ENCODE measurements at regions not wholly inside any gene's neighbourhood (a gene's known extent, or its start where the extent isn't known, plus 50 kb on each side); places are given as distances from the start of the nearest gene placed in this dataset.

DNA sequence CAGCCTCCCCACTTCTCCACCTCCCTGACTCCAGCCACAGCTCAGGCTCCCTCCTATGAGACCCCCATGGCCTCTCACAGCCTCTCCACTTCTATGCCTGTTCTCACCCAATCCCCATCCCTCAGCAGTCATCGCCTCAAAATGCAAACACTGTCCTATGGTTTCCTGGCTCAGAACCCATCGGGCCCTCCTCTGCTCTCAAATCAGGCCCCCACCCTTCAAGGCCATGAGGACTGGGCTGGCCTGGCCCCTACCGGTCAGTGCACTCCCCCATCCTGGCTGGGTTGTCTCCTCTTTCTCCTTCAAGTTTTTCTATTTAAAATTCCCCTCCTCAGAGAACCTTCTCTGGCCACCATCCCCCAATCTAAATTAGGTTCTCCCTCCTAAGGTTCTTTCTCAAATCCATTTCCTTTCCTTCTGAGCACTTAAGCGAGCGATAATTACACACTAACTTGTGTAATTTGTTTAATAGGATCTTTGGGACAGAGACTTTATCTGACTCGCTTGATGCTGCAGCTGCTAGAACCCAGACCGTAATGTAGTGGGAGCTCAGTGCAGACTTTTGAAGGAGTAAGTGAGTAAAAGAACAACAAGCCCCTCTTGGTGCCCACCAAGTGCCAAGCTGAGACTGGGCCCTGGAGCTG is 347.2 kb downstream of the MATN1 start (continued):
- TF ChIP-seq CHD4 (IDR thresholded peaks at IDR 0.05) (no peak), ATF7 (IDR thresholded peaks at IDR 0.05; ENCODE audit: low read depth) (no peak)

DNA sequence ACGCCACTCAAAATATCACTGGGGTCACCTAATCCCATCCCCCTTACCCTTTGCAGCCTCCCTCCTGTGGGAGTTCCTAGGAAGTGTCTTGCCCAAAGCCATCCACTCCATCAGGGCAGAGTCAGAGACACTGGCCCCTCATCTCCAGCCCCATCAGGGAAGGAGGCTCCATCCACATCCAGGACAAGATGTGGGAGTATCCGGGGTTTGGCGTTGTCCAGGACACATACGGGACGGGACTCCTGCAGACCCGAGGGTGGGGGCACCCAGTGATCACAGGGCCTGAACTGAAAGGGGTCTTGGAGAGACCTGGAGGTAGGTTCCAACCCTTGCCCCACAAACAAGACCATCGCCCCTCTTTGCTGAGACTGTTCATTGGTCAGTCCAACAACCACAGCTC is 348.2 kb downstream of the MATN1 start:
- no TSS peak for BruUV-seq (replicated peaks)
- in situ Hi-C loops (cut with MboI) = no loop called here

DNA sequence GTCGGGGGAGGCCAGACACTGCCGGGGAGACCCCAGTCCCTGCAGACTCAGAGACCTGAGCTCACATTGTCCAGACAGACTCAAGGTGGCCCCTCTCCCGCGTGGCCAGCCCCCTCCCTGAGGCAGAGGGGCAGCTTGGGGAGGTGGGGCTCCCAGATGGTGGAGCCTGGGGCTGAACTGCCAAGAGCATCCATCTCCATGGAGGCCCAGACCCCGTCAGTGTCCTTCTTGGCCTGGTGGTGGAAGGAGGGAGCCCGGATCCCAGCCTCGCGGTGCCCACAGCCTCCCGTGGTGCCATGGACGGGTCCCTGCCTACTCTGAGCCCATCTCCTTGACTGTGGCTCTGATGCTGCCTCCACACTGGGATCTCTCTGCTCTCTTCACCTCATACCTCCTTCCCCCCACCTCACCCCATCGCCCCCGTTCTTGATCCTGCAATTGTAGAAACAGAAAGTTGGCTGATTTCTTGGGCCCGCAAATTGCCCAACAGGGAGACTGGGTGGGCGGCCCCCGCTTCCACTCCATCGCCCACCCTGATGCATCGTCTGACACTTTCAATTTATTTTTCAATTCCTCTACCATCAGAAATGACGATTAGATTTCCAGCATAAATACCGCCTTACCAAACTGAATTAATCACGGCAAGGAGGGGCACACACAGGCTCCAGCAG is 348.9 kb downstream of the MATN1 start:
- ChIA-PET CTCF (no interaction called here), RAD21 (ENCODE audit: unreplicated experiment) (no interaction called here), POLR2A (no interaction called here), SMC1A (ENCODE audit: uncharacterized antibody, unreplicated experiment) (no interaction called here)
- WGBS (ENCODE audit: insufficient coverage, insufficient replicate concordance, low lambda C conversion rate, missing lambda C conversion rate) = 25% methylated on average over 18 of the region's 20 CpGs
- H4K20me1 ChIP-seq (ENCODE audit: control insufficient read depth, insufficient read depth) = no peaks in the 10 kb centered on the region
- intact Hi-C loops (cut with micrococcal nuclease; ENCODE audit: unreplicated experiment) (no loop called here), in situ Hi-C loops (cut with MboI) (loop anchor here (5.0 kb wide), 1 partner anchor 922 kb away; no protein-coding TSS in a partner anchor)
- H3K27me3 ChIP-seq (replicated peaks in 1 of 2; ENCODE audit: control insufficient read depth in 2 of 2, insufficient read depth in 2 of 2, low read length in 1 of 2) = peaks cover 0 to 4% of the 10 kb centered on the region in 2 experiments; a peak in 1 of 4 replicates
- no peaks in the 10 kb centered on the region for H3K4me1 ChIP-seq (ENCODE audit: control insufficient read depth, insufficient read depth, low read length)
- H3K36me3 ChIP-seq (ENCODE audit: control insufficient read depth in 2 of 2, insufficient read depth in 2 of 2, low read length in 1 of 2) = no peaks in the 10 kb centered on the region
- TF ChIP-seq, protein P1, sequence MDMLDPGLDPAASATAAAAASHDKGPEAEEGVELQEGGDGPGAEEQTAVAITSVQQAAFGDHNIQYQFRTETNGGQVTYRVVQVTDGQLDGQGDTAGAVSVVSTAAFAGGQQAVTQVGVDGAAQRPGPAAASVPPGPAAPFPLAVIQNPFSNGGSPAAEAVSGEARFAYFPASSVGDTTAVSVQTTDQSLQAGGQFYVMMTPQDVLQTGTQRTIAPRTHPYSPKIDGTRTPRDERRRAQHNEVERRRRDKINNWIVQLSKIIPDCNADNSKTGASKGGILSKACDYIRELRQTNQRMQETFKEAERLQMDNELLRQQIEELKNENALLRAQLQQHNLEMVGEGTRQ (IDR thresholded peaks at IDR 0.05; ENCODE audit: borderline replicate concordance, low read depth, low read length) = no peak
- TF ChIP-seq KAT2A (conservative IDR thresholded peaks at IDR 0.05; ENCODE audit: control insufficient read depth, low read depth, low read length) = no peak
- TF ChIP-seq HCFC1 (IDR thresholded peaks at IDR 0.05; ENCODE audit: low read length) = no peak
- TF ChIP-seq, protein P2, sequence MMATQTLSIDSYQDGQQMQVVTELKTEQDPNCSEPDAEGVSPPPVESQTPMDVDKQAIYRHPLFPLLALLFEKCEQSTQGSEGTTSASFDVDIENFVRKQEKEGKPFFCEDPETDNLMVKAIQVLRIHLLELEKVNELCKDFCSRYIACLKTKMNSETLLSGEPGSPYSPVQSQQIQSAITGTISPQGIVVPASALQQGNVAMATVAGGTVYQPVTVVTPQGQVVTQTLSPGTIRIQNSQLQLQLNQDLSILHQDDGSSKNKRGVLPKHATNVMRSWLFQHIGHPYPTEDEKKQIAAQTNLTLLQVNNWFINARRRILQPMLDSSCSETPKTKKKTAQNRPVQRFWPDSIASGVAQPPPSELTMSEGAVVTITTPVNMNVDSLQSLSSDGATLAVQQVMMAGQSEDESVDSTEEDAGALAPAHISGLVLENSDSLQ (IDR thresholded peaks at IDR 0.05) = no peak
- TF ChIP-seq, protein P3, sequence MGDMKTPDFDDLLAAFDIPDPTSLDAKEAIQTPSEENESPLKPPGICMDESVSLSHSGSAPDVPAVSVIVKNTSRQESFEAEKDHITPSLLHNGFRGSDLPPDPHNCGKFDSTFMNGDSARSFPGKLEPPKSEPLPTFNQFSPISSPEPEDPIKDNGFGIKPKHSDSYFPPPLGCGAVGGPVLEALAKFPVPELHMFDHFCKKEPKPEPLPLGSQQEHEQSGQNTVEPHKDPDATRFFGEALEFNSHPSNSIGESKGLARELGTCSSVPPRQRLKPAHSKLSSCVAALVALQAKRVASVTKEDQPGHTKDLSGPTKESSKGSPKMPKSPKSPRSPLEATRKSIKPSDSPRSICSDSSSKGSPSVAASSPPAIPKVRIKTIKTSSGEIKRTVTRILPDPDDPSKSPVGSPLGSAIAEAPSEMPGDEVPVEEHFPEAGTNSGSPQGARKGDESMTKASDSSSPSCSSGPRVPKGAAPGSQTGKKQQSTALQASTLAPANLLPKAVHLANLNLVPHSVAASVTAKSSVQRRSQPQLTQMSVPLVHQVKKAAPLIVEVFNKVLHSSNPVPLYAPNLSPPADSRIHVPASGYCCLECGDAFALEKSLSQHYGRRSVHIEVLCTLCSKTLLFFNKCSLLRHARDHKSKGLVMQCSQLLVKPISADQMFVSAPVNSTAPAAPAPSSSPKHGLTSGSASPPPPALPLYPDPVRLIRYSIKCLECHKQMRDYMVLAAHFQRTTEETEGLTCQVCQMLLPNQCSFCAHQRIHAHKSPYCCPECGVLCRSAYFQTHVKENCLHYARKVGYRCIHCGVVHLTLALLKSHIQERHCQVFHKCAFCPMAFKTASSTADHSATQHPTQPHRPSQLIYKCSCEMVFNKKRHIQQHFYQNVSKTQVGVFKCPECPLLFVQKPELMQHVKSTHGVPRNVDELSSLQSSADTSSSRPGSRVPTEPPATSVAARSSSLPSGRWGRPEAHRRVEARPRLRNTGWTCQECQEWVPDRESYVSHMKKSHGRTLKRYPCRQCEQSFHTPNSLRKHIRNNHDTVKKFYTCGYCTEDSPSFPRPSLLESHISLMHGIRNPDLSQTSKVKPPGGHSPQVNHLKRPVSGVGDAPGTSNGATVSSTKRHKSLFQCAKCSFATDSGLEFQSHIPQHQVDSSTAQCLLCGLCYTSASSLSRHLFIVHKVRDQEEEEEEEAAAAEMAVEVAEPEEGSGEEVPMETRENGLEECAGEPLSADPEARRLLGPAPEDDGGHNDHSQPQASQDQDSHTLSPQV (IDR thresholded peaks at IDR 0.05) = no peak
- TF ChIP-seq SMARCA5 (IDR thresholded peaks at IDR 0.05) = no peak
- no peak for DNase-seq (ENCODE audit: low read depth, low spot score)
- BruUV-seq (replicated peaks) = no TSS peak
- no peak overlapping the region for H3K9ac ChIP-seq (ENCODE audit: control insufficient read depth, insufficient read depth, low read length)
- H3K4me3 ChIP-seq = no peak overlapping the region
- no peak overlapping the region for H3K27ac ChIP-seq (ENCODE audit: control insufficient read depth, insufficient read depth)
- no peak for FAIRE-seq
- ATAC-seq = no peak
- no peak overlapping the region for H3K4me2 ChIP-seq (ENCODE audit: control insufficient read depth, insufficient read depth)
- H2AFZ ChIP-seq (ENCODE audit: control insufficient read depth, low read depth, low read length) = no peak overlapping the region
- H3K9me3 ChIP-seq (replicated peaks; ENCODE audit: control insufficient read depth, insufficient read depth, low read length) = no peaks in the 10 kb centered on the region
- no peaks in the 10 kb centered on the region for H3K79me2 ChIP-seq (ENCODE audit: control insufficient read depth, insufficient read depth, low read length)

More for the DNA sequence above, 348.2 kb downstream of the MATN1 start:
- ChIA-PET POLR2A (no interaction called here), SMC1A (ENCODE audit: uncharacterized antibody, unreplicated experiment) (no interaction called here), RAD21 (ENCODE audit: unreplicated experiment) (no interaction called here), CTCF (no interaction called here)
- FAIRE-seq (no peak), ATAC-seq (no peak), DNase-seq (ENCODE audit: low read depth, low spot score) (no peak)
- H3K4me1 ChIP-seq (ENCODE audit: control insufficient read depth, insufficient read depth, low read length) = no peaks in the 10 kb centered on the region
- TF ChIP-seq ZZZ3 (IDR thresholded peaks at IDR 0.05; ENCODE audit: control insufficient read depth, insufficient read length, low read depth) = no peak
- no peaks in the 10 kb centered on the region for H4K20me1 ChIP-seq (ENCODE audit: control insufficient read depth, insufficient read depth)
- no peak overlapping the region for H3K4me2 ChIP-seq (ENCODE audit: control insufficient read depth, insufficient read depth)
- no peaks in the 10 kb centered on the region for H3K9me3 ChIP-seq (replicated peaks; ENCODE audit: control insufficient read depth, insufficient read depth, low read length)
- no peaks in the 10 kb centered on the region for H3K36me3 ChIP-seq (ENCODE audit: control insufficient read depth in 2 of 2, insufficient read depth in 2 of 2, low read length in 1 of 2)
- H3K9ac ChIP-seq (ENCODE audit: control insufficient read depth, insufficient read depth, low read length) = no peak overlapping the region
- intact Hi-C loops (cut with micrococcal nuclease; ENCODE audit: unreplicated experiment) = no loop called here
- H3K79me2 ChIP-seq (ENCODE audit: control insufficient read depth, insufficient read depth, low read length) = no peaks in the 10 kb centered on the region
- no peak overlapping the region for H2AFZ ChIP-seq (ENCODE audit: control insufficient read depth, low read depth, low read length)
- peaks cover 0 to 4% of the 10 kb centered on the region in 2 experiments; a peak in 1 of 4 replicates for H3K27me3 ChIP-seq (replicated peaks in 1 of 2; ENCODE audit: control insufficient read depth in 2 of 2, insufficient read depth in 2 of 2, low read length in 1 of 2)
- H3K27ac ChIP-seq (ENCODE audit: control insufficient read depth, insufficient read depth) = no peak overlapping the region
- no peak overlapping the region for H3K4me3 ChIP-seq
- WGBS (ENCODE audit: insufficient coverage, insufficient replicate concordance, low lambda C conversion rate, missing lambda C conversion rate) = 18% methylated on average over 7 of the region's 7 CpGs
